ENCODE measurements at regions not wholly inside any gene's neighbourhood (a gene's known extent, or its start where the extent isn't known, plus 50 kb on each side); places are given as distances from the start of the nearest gene placed in this dataset.
"Not testable (repeated sequence)": the region's sequence is repeated elsewhere in the genome, so short reads cannot be mapped to it uniquely, and the experiment has no call there.

- no peak for DNase-seq (ENCODE audit: low read depth)
These were observed 408.0 kb downstream of the HGF start for GRCh38 chr7:81361769-81362312.

GRCh38 chr7:81355911-81356310 lies 413.9 kb downstream of the HGF start:
- DNase-seq (ENCODE audit: low read depth): no peak

GRCh38 chr7:81349044-81349443 lies 420.8 kb downstream of the HGF start:
- DNase-seq (ENCODE audit: low read depth): no peak

GRCh38 chr7:81339946-81340345 lies 421.1 kb upstream of the SEMA3C start:
- no peak for DNase-seq (ENCODE audit: low read depth)

- no peak for DNase-seq (ENCODE audit: low read depth)
These were observed 414.7 kb upstream of the SEMA3C start for GRCh38 chr7:81333536-81333935.

GRCh38 chr7:81333004-81333403 lies 414.2 kb upstream of the SEMA3C start:
- peak; percentile 64 for DNase-seq (ENCODE audit: low read depth)

GRCh38 chr7:81331061-81332018 lies 412.5 kb upstream of the SEMA3C start:
- peak; percentile 49 for DNase-seq (ENCODE audit: low read depth)

GRCh38 chr7:81330108-81330507 lies 411.3 kb upstream of the SEMA3C start:
- DNase-seq (ENCODE audit: low read depth): no peak

- peak; percentile 30 for DNase-seq (ENCODE audit: low read depth)
These were observed 408.8 kb upstream of the SEMA3C start for GRCh38 chr7:81327468-81328266.

- DNase-seq (ENCODE audit: low read depth): no peak
These were observed 403.1 kb upstream of the SEMA3C start for GRCh38 chr7:81321949-81322348.

GRCh38 chr7:81317741-81318140 lies 398.9 kb upstream of the SEMA3C start:
- no peak for DNase-seq (ENCODE audit: low read depth)

GRCh38 chr7:81308643-81309322 lies 389.9 kb upstream of the SEMA3C start:
- no peak for DNase-seq (ENCODE audit: low read depth)

- DNase-seq (ENCODE audit: low read depth): no peak
These were observed 383.0 kb upstream of the SEMA3C start for GRCh38 chr7:81301815-81302214.

- no peak for DNase-seq (ENCODE audit: low read depth)
These were observed 381.9 kb upstream of the SEMA3C start for GRCh38 chr7:81300753-81301152.

GRCh38 chr7:81299711-81300110 lies 380.9 kb upstream of the SEMA3C start:
- peak; percentile 28 for DNase-seq (ENCODE audit: low read depth)

GRCh38 chr7:81298951-81299666 lies 380.3 kb upstream of the SEMA3C start:
- DNase-seq (ENCODE audit: low read depth): peak; percentile 95

- no peak for DNase-seq (ENCODE audit: low read depth)
These were observed 378.5 kb upstream of the SEMA3C start for GRCh38 chr7:81297317-81297716.

- no peak for DNase-seq (ENCODE audit: low read depth)
These were observed 377.9 kb upstream of the SEMA3C start for GRCh38 chr7:81296726-81297125.

- DNase-seq (ENCODE audit: low read depth): no peak
These were observed 376.2 kb upstream of the SEMA3C start for GRCh38 chr7:81294897-81295515.

- no peak for DNase-seq (ENCODE audit: low read depth)
These were observed 375.0 kb upstream of the SEMA3C start for GRCh38 chr7:81293806-81294205.

GRCh38 chr7:81286754-81287153 lies 367.9 kb upstream of the SEMA3C start:
- DNase-seq (ENCODE audit: low read depth): not testable (repeated sequence)

Measured in ELR (cell line).